ENCODE measurements at regions not wholly inside any gene's neighbourhood (a gene's known extent, or its start where the extent isn't known, plus 50 kb on each side); places are given as distances from the start of the nearest gene placed in this dataset.

- no peak for FAIRE-seq
- DNase-seq (ENCODE audit: insufficient read length, low spot score) = no peak
- no peak for TF ChIP-seq POLR2A (IDR thresholded peaks at IDR 0.05; ENCODE audit: low read depth, low read length)
Observed at GRCh38 chr20:7585126-7585679, 355.1 kb downstream of the HAO1 start.

- TF ChIP-seq POLR2A (IDR thresholded peaks at IDR 0.05; ENCODE audit: low read depth, low read length) = no peak
- DNase-seq (ENCODE audit: insufficient read length, low spot score) (no peak), FAIRE-seq (no peak)
Observed at GRCh38 chr20:7586481-7586880, 353.8 kb downstream of the HAO1 start.

- no peak for TF ChIP-seq POLR2A (IDR thresholded peaks at IDR 0.05; ENCODE audit: low read depth, low read length)
- DNase-seq (ENCODE audit: insufficient read length, low spot score) = no peak
- no peak for FAIRE-seq
Observed at GRCh38 chr20:7589164-7589563, 351.1 kb downstream of the HAO1 start.

GRCh38 chr20:7596541-7596940, 343.7 kb downstream of the HAO1 start:
- no peak for FAIRE-seq
- no peak for DNase-seq (ENCODE audit: insufficient read length, low spot score)
- TF ChIP-seq POLR2A (IDR thresholded peaks at IDR 0.05; ENCODE audit: low read depth, low read length) = no peak

- TF ChIP-seq POLR2A (IDR thresholded peaks at IDR 0.05; ENCODE audit: low read depth, low read length) = no peak
- DNase-seq (ENCODE audit: insufficient read length, low spot score) (no peak), FAIRE-seq (no peak)
Observed at GRCh38 chr20:7601431-7601830, 338.8 kb downstream of the HAO1 start.

GRCh38 chr20:7606941-7607340, 333.3 kb downstream of the HAO1 start:
- no peak for TF ChIP-seq POLR2A (IDR thresholded peaks at IDR 0.05; ENCODE audit: low read depth, low read length)
- no peak for DNase-seq (ENCODE audit: insufficient read length, low spot score)
- FAIRE-seq = no peak

- DNase-seq (ENCODE audit: insufficient read length, low spot score) = no peak
- FAIRE-seq = no peak
- no peak for TF ChIP-seq POLR2A (IDR thresholded peaks at IDR 0.05; ENCODE audit: low read depth, low read length)
Observed at GRCh38 chr20:7608250-7608649, 332.0 kb downstream of the HAO1 start.

- no peak for DNase-seq (ENCODE audit: insufficient read length, low spot score)
- no peak for TF ChIP-seq POLR2A (IDR thresholded peaks at IDR 0.05; ENCODE audit: low read depth, low read length)
- no peak for FAIRE-seq
Observed at GRCh38 chr20:7609251-7609650, 331.0 kb downstream of the HAO1 start.

- no peak for FAIRE-seq
- DNase-seq (ENCODE audit: insufficient read length, low spot score) = no peak
- no peak for TF ChIP-seq POLR2A (IDR thresholded peaks at IDR 0.05; ENCODE audit: low read depth, low read length)
Observed at GRCh38 chr20:7610681-7611080, 329.6 kb downstream of the HAO1 start.

- FAIRE-seq = no peak
- TF ChIP-seq POLR2A (IDR thresholded peaks at IDR 0.05; ENCODE audit: low read depth, low read length) = no peak
- DNase-seq (ENCODE audit: insufficient read length, low spot score) = no peak
Observed at GRCh38 chr20:7617797-7618196, 322.5 kb downstream of the HAO1 start.

- no peak for TF ChIP-seq POLR2A (IDR thresholded peaks at IDR 0.05; ENCODE audit: low read depth, low read length)
- FAIRE-seq (no peak), DNase-seq (ENCODE audit: insufficient read length, low spot score) (no peak)
Observed at GRCh38 chr20:7622399-7622961, 317.8 kb downstream of the HAO1 start.

- no peak for DNase-seq (ENCODE audit: insufficient read length, low spot score)
- no peak for FAIRE-seq
- no peak for TF ChIP-seq POLR2A (IDR thresholded peaks at IDR 0.05; ENCODE audit: low read depth, low read length)
Observed at GRCh38 chr20:7624886-7625285, 315.4 kb downstream of the HAO1 start.

GRCh38 chr20:7627734-7628663, 312.3 kb downstream of the HAO1 start:
- no peak for DNase-seq (ENCODE audit: insufficient read length, low spot score)
- no peak for TF ChIP-seq POLR2A (IDR thresholded peaks at IDR 0.05; ENCODE audit: low read depth, low read length)
- peak; percentile 30 for FAIRE-seq

- FAIRE-seq = no peak
- no peak for TF ChIP-seq POLR2A (IDR thresholded peaks at IDR 0.05; ENCODE audit: low read depth, low read length)
Observed at GRCh38 chr20:7629880-7630279, 310.4 kb downstream of the HAO1 start.

GRCh38 chr20:7637184-7637583, 303.1 kb downstream of the HAO1 start:
- no peak for FAIRE-seq

More at GRCh38 chr20:7629880-7630279, 310.4 kb downstream of the HAO1 start:
- no peak for DNase-seq (ENCODE audit: insufficient read length, low spot score)

More at GRCh38 chr20:7637184-7637583, 303.1 kb downstream of the HAO1 start:
- TF ChIP-seq POLR2A (IDR thresholded peaks at IDR 0.05; ENCODE audit: low read depth, low read length) = no peak
- no peak for DNase-seq (ENCODE audit: insufficient read length, low spot score)
